GM12892 (cell line): ENCODE measurements at regions not wholly inside any gene's neighbourhood (a gene's known extent, or its start where the extent isn't known, plus 50 kb on each side); places are given as distances from the start of the nearest gene placed in this dataset.

Experiments
- POLR2A ChIP-seq: IDR thresholded peaks from 2 replicates; pipeline ENCODE4 v1.6.1; 2011; ENCODE audit warnings: low read depth, low read length, control low read depth
- POLR2AphosphoS5 ChIP-seq: IDR thresholded peaks from 2 replicates; pipeline ENCODE4 v1.6.1; 2011; ENCODE audit warnings: low read depth, low read length, control low read depth

- TF ChIP-seq POLR2AphosphoS5: no peak
- no peak for TF ChIP-seq POLR2A
Measured at GRCh38 chr11:33451364-33451763, 194.2 kb downstream of the HIPK3 start.
